Pancreas (tissue), 10 donors: ENCODE measurements at regions not wholly inside any gene's neighbourhood (a gene's known extent, or its start where the extent isn't known, plus 50 kb on each side); places are given as distances from the start of the nearest gene placed in this dataset.

Experiments used
- ATAC-seq, 4 donors: fragments of 200-7000 bp; cut with Tn5 transposase; one replicate each; pipeline versions ENCODE4 v1.8.0 to v1.9.1; 2020; ENCODE audit warnings: mild to moderate bottlenecking in 4 of 4, moderate library complexity in 4 of 4
- DNase-seq, 6 donors: peaks; one replicate each; pipeline ENCODE4 v3.0.0-alpha.2; 2020
- FAIRE-seq: peaks from 2 replicates; lab custom pipeline; 2012; peaks lifted over from hg19 to GRCh38; lab: Jason Lieb, UNC
- H3K27ac ChIP-seq, 4 donors: fragments of 200-600 bp; sonication (generic); 1 replicate in 3 of 4; 2 replicates in 1 of 4; pipeline versions ENCODE4 v1.5.0 to v1.8.0; 2020
- H3K27me3 ChIP-seq, 4 donors: fragments of 200-600 bp; one replicate each; pipeline ENCODE4 v1.8.0; 2021
- H3K36me3 ChIP-seq, 3 donors: fragments of 200-600 bp; sonication (generic) in 1 of 3; one replicate each; pipeline versions ENCODE4 v1.5.0 to v1.8.0; 2020 to 2021
- H3K4me1 ChIP-seq, 3 donors: fragments of 200-600 bp; one replicate each; pipeline ENCODE4 v1.8.0; 2021
- H3K4me3 ChIP-seq, 4 donors: fragments of 200-600 bp; sonication (generic) in 2 of 4; one replicate each; pipeline versions ENCODE4 v1.5.0 to v1.8.0; 2020 to 2021
- H3K9me3 ChIP-seq, 4 donors: fragments of 200-600 bp; one replicate each; pipeline ENCODE4 v1.8.0; 2021
- WGBS, 2 donors: extraction: QIAGEN DNeasy Blood & Tissue Kit; methylation state at CpG; one replicate each; pipeline ENCODE4 v1.1.7; 2013; 5-methylcytosine and 5-hydroxymethylcytosine counted together
- intact Hi-C, 3 donors: fragments of 100-400 bp; cut with DNase I; formaldehyde crosslinking; loops; one replicate each; pipeline versions ENCODE4 v1.11.1 to v1.14.2; 2022
- TF ChIP-seq, protein P1 (sequence below), 4 donors: fragments of 200-600 bp; sonication (generic) in 3 of 4; IDR thresholded peaks; one replicate each; pipeline versions ENCODE4 v1.5.0 to v1.8.0; 2021; ENCODE audit warnings: antibody characterized with exemption in 4 of 4
- donor health status: healthy with polysubstance abuse.
- donor health status: DM: no; HTN: no; CAD: no; lungs with moderate emphysema.
- donor health status: DM: no; HTN: no; CAD: no.
- donor health status: control.
- donor health status: control.
- donor health status: Bipolar disorder and iron deficiency.
- donor health status: DM: yes; HTN: yes; CAD: no.
- donor health status: DM: no; HTN: no; CAD: no.
- donor health status: DM: no; HTN: no; CAD: no.
- donor health status: DM: yes; HTN: yes; CAD: no.

DNA sequence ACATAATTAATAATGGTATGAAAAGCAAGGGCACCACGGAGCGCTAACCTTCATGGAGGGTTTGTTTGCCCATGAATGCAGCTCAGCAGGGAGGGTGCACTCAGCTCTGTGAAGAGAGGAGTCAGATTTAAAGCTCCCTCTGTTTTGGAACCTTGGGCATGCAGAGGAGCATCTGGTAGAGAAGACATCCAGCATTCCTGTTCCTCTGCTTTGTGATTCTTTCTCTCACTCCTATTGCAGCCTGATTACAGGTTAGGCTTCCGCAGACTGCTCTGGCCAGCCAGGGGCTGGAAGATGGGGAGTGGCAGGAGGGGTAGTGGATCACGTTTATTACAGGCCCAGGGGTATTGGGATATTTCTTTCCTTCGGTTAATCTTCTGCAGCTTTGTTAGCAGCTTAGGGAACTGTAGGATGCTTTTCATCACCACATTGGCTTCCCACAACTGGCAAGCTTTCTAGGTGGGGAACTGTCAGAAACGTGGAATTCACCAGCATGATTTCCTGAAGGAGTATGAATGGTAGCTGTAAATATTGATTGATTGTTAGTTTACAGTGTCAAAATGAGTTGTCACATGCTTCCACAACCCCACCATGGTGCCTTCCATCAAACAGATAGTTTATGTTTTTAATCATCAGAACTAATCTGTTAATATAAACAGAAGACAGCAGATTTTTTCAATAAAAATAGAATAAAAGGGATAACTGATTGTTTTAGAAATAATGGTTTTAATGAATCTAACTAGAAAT lies 201.1 kb downstream of the VAPA start:
- intact Hi-C loops = no loop called here

DNA sequence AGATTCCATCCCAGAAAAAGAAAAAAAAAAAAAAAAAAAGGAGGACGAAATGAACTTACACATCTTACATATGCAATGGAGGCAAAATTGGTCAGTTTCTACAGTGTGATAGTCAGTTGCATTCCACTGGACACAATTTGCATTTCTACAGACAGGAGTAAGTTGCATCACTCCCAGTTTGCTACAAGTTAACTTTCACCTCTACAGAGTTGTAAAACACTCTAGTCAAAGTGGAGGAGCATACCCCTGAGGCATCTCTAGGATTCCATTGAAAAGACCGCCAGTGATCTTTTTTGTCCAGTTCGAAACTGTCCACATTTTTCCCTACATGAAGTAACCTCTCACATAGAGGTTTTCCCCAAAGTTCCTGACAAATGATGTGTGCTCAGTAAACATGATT lies 202.8 kb downstream of the VAPA start:
- Histone ChIP-seq H3K27ac (no peak overlapping the region), H3K4me3 (no peak overlapping the region), H3K27me3 (no peaks in the 10 kb centered on the region), H3K36me3 (no peaks in the 10 kb centered on the region), H3K9me3 (no peaks in the 10 kb centered on the region), H3K4me1 (peaks cover 0 to under 1% (median 0%) of the 10 kb centered on the region in 3 donors)
- no peak for FAIRE-seq
- DNase-seq = no peak
- 89 to 96% methylated on average over 3 of the region's 3 CpGs for WGBS, 2 donors
- intact Hi-C loops = no loop called here
- TF ChIP-seq, protein P1, sequence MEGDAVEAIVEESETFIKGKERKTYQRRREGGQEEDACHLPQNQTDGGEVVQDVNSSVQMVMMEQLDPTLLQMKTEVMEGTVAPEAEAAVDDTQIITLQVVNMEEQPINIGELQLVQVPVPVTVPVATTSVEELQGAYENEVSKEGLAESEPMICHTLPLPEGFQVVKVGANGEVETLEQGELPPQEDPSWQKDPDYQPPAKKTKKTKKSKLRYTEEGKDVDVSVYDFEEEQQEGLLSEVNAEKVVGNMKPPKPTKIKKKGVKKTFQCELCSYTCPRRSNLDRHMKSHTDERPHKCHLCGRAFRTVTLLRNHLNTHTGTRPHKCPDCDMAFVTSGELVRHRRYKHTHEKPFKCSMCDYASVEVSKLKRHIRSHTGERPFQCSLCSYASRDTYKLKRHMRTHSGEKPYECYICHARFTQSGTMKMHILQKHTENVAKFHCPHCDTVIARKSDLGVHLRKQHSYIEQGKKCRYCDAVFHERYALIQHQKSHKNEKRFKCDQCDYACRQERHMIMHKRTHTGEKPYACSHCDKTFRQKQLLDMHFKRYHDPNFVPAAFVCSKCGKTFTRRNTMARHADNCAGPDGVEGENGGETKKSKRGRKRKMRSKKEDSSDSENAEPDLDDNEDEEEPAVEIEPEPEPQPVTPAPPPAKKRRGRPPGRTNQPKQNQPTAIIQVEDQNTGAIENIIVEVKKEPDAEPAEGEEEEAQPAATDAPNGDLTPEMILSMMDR (IDR thresholded peaks at IDR 0.05) = no peak
- ATAC-seq = no peak

More for the DNA sequence above, 201.1 kb downstream of the VAPA start:
- H3K4me1 ChIP-seq = no peaks in the 10 kb centered on the region
- ATAC-seq (no peak), DNase-seq (no peak), FAIRE-seq (no peak)
- no peak overlapping the region for H3K27ac ChIP-seq
- 79 to 81% methylated on average over 6 of the region's 6 CpGs for WGBS, 2 donors
- no peaks in the 10 kb centered on the region for H3K36me3 ChIP-seq
- no peaks in the 10 kb centered on the region for H3K9me3 ChIP-seq
- TF ChIP-seq, protein P1 (IDR thresholded peaks at IDR 0.05) = no peak
- no peaks in the 10 kb centered on the region for H3K27me3 ChIP-seq
- no peak overlapping the region for H3K4me3 ChIP-seq

GRCh38 chr18:10119528-10119927 lies 205.7 kb downstream of the VAPA start:
- no peak for FAIRE-seq
- no peak for ATAC-seq
- TF ChIP-seq, protein P1 (IDR thresholded peaks at IDR 0.05) = no peak
- H3K4me1 ChIP-seq = peaks cover 0 to 5% (median 0%) of the 10 kb centered on the region in 3 donors
- no peaks in the 10 kb centered on the region for H3K36me3 ChIP-seq
- no peaks in the 10 kb centered on the region for H3K27me3 ChIP-seq
- H3K27ac ChIP-seq = no peak overlapping the region
- DNase-seq = no peak
- 89 to 94% methylated on average over 1 of the region's 1 CpG for WGBS, 2 donors
- H3K9me3 ChIP-seq = no peaks in the 10 kb centered on the region
- H3K4me3 ChIP-seq = no peak overlapping the region
- intact Hi-C loops = no loop called here

DNA sequence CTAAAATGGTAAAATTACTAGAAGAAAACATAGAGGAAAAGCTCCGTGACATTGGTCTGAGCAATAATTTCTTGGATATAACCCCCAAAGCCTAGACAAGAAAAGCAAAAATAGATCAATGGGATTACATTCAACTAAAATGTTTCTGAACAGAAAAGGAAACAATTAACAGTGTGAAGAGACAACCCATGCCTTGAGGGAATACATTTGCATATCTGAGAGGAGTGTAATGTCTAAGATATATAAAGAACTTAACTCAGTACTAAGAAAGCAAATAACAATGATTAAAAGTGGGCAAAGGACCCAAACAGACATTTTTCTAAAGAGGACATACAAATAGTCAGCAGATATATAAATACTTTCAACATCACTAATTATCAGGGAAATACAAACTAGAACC lies 206.2 kb downstream of the VAPA start:
- no peak for FAIRE-seq
- Histone ChIP-seq H3K4me3 (no peak overlapping the region), H3K27ac (no peak overlapping the region), H3K27me3 (no peaks in the 10 kb centered on the region), H3K4me1 (peaks cover 0 to 5% (median 0%) of the 10 kb centered on the region in 3 donors), H3K9me3 (no peaks in the 10 kb centered on the region), H3K36me3 (no peaks in the 10 kb centered on the region)
- DNase-seq = no peak
- WGBS, 2 donors = 97 to 100% methylated on average over 1 of the region's 1 CpG
- TF ChIP-seq, protein P1 (IDR thresholded peaks at IDR 0.05) = no peak
- no peak for ATAC-seq
- intact Hi-C loops = no loop called here

GRCh38 chr18:10120622-10121021 lies 206.8 kb downstream of the VAPA start:
- peaks cover 0 to 5% (median 0%) of the 10 kb centered on the region in 3 donors for H3K4me1 ChIP-seq
- intact Hi-C loops = no loop called here

More at GRCh38 chr18:10120622-10121021, 206.8 kb downstream of the VAPA start:
- TF ChIP-seq, protein P1 (IDR thresholded peaks at IDR 0.05) = no peak
- Histone ChIP-seq H3K4me3 (no peak overlapping the region), H3K27ac (no peak overlapping the region), H3K36me3 (no peaks in the 10 kb centered on the region), H3K27me3 (no peaks in the 10 kb centered on the region), H3K9me3 (no peaks in the 10 kb centered on the region)
- ATAC-seq (no peak), FAIRE-seq (no peak), DNase-seq (no peak)
- WGBS, 2 donors = 87 to 91% methylated on average over 3 of the region's 3 CpGs
